HG02973 (cell line): ENCODE measurements at regions not wholly inside any gene's neighbourhood (a gene's known extent, or its start where the extent isn't known, plus 50 kb on each side); places are given as distances from the start of the nearest gene placed in this dataset.

Experiments used
- ATAC-seq: cut with Tn5 transposase; IDR thresholded peaks from one replicate; pipeline ENCODE4 v1.9.1; 2021; ENCODE audit warnings: moderate library complexity; ENCODE audit not compliant: unreplicated experiment

GRCh38 chr15:94535298-94536048 is 304.1 kb downstream of the MCTP2 start:
- no peak for ATAC-seq

GRCh38 chr15:94536549-94536948 is 305.2 kb downstream of the MCTP2 start:
- ATAC-seq: no peak

- no peak for ATAC-seq
Observed at GRCh38 chr15:94538280-94538679, 306.9 kb downstream of the MCTP2 start.

- no peak for ATAC-seq
Observed at GRCh38 chr15:94542391-94542790, 311.0 kb downstream of the MCTP2 start.

GRCh38 chr15:94546808-94547207 is 315.4 kb downstream of the MCTP2 start:
- ATAC-seq: no peak

GRCh38 chr15:94547711-94548110 is 316.4 kb downstream of the MCTP2 start:
- ATAC-seq: no peak

- no peak for ATAC-seq
Observed at GRCh38 chr15:94555841-94556519, 324.6 kb downstream of the MCTP2 start.

- ATAC-seq: no peak
Observed at GRCh38 chr15:94561036-94561689, 329.8 kb downstream of the MCTP2 start.

GRCh38 chr15:94563456-94563855 is 332.1 kb downstream of the MCTP2 start:
- ATAC-seq: no peak

- ATAC-seq: peak; percentile 61
Observed at GRCh38 chr15:94576889-94577533, 345.6 kb downstream of the MCTP2 start.

- no peak for ATAC-seq
Observed at GRCh38 chr15:94579286-94579685, 347.9 kb downstream of the MCTP2 start.

GRCh38 chr15:94580211-94580885 is 349.0 kb downstream of the MCTP2 start:
- ATAC-seq: no peak

GRCh38 chr15:94582368-94582767 is 351.0 kb downstream of the MCTP2 start:
- ATAC-seq: peak; percentile 40

- peak; percentile 70 for ATAC-seq
Observed at GRCh38 chr15:94584833-94585244, 353.5 kb downstream of the MCTP2 start.

GRCh38 chr15:94586099-94586498 is 354.7 kb downstream of the MCTP2 start:
- ATAC-seq: peak; percentile 74

- ATAC-seq: no peak
Observed at GRCh38 chr15:94587113-94587512, 355.8 kb downstream of the MCTP2 start.

- ATAC-seq: no peak
Observed at GRCh38 chr15:94588993-94589392, 357.6 kb downstream of the MCTP2 start.

- ATAC-seq: no peak
Observed at GRCh38 chr15:94592495-94592894, 361.1 kb downstream of the MCTP2 start.

GRCh38 chr15:94596707-94597106 is 365.3 kb downstream of the MCTP2 start:
- ATAC-seq: no peak

- no peak for ATAC-seq
Observed at GRCh38 chr15:94600505-94600904, 369.1 kb downstream of the MCTP2 start.
